HEK293 (cell line): ENCODE measurements at regions not wholly inside any gene's neighbourhood (a gene's known extent, or its start where the extent isn't known, plus 50 kb on each side); places are given as distances from the start of the nearest gene placed in this dataset.

Source experiments
- CTCF ChIA-PET: fragments of 350-600 bp; formaldehyde crosslinking; extraction: SDS; loops from one replicate; lab custom pipeline; 2021; ENCODE audit warnings: antibody characterized with exemption; lab: Yijun Ruan, JAX
- POLR2A ChIA-PET: fragments of 300-600 bp; formaldehyde crosslinking; extraction: SDS; loops from one replicate; lab custom pipeline; 2020; ENCODE audit warnings: antibody characterized with exemption, inconsistent platforms; lab: Yijun Ruan, JAX
- H3K27ac ChIP-seq: fragments of 200-500 bp; sonication (Bioruptor generic); 2 replicates; pipeline ENCODE4 v1.5.1; 2014; ENCODE audit warnings: low read depth, low read length, control low read depth, inconsistent platforms; ENCODE audit errors: extremely low read depth
- H3K36me3 ChIP-seq, 2 experiments: fragments of 200-500 bp in 1 of 2; sonication (Bioruptor generic) in 1 of 2; 1 replicate in 1 of 2; 2 replicates in 1 of 2; pipeline ENCODE4 v1.5.1; 2014 to 2017; ENCODE audit warnings: inconsistent platforms in 2 of 2, low read length in 2 of 2; ENCODE audit not compliant: control insufficient read depth in 2 of 2, insufficient read depth in 1 of 2
- H3K4me1 ChIP-seq: fragments of 200-500 bp; sonication (Bioruptor generic); 2 replicates; pipeline ENCODE4 v1.5.1; 2014; ENCODE audit warnings: mild to moderate bottlenecking, low read length, inconsistent platforms; ENCODE audit not compliant: control insufficient read depth, insufficient read depth
- H3K4me3 ChIP-seq: 2 replicates; pipeline ENCODE4 v1.5.1; 2011; ENCODE audit warnings: low read depth, mild to moderate bottlenecking, control low read depth, low read length, moderate library complexity
- H3K9me3 ChIP-seq: fragments of 200-500 bp; sonication (Bioruptor generic); 2 replicates; pipeline ENCODE4 v1.5.1; 2014; ENCODE audit warnings: low read depth, low read length, inconsistent platforms; ENCODE audit not compliant: control insufficient read depth, insufficient read depth
- ATF2 ChIP-seq: fragments of 450-650 bp; formaldehyde crosslinking; IDR thresholded peaks from 2 replicates; pipeline ENCODE4 v1.5.1; 2016; ENCODE audit warnings: missing biosample characterization, missing genetic modification characterization, low read depth
- GFI1B ChIP-seq: fragments of 450-650 bp; formaldehyde crosslinking; IDR thresholded peaks from 2 replicates; pipeline ENCODE4 v1.5.1; 2016; ENCODE audit warnings: missing biosample characterization, missing genetic modification characterization
- HIC1 ChIP-seq: fragments of 450-650 bp; formaldehyde crosslinking; IDR thresholded peaks from 2 replicates; pipeline ENCODE4 v1.5.1; 2016; ENCODE audit warnings: missing biosample characterization, missing genetic modification characterization
- MYNN ChIP-seq: fragments of 450-650 bp; formaldehyde crosslinking; IDR thresholded peaks from 2 replicates; pipeline ENCODE4 v1.5.1; 2016; ENCODE audit warnings: missing biosample characterization, missing genetic modification characterization, borderline replicate concordance
- MZF1 ChIP-seq: fragments of 450-650 bp; formaldehyde crosslinking; IDR thresholded peaks from 2 replicates; pipeline ENCODE4 v1.5.1; 2017; ENCODE audit warnings: missing biosample characterization, missing genetic modification characterization, borderline replicate concordance
- PBX3 ChIP-seq: sonication (generic); formaldehyde crosslinking; IDR thresholded peaks from 2 replicates; pipeline ENCODE4 v1.8.1; 2022; ENCODE audit warnings: mild to moderate bottlenecking, moderate library complexity, missing genetic modification reagents
- REST ChIP-seq: fragments of 450-650 bp; formaldehyde crosslinking; IDR thresholded peaks from 2 replicates; pipeline ENCODE4 v1.5.1; 2016; ENCODE audit warnings: missing biosample characterization, missing genetic modification characterization
- SALL2 ChIP-seq: fragments of 450-650 bp; formaldehyde crosslinking; IDR thresholded peaks from 2 replicates; pipeline ENCODE4 v1.5.0; 2017; ENCODE audit warnings: missing biosample characterization, mild to moderate bottlenecking, missing genetic modification characterization, borderline replicate concordance
- SCRT1 ChIP-seq: fragments of 450-650 bp; formaldehyde crosslinking; IDR thresholded peaks from 2 replicates; pipeline ENCODE4 v1.5.1; 2016; ENCODE audit warnings: missing biosample characterization, missing genetic modification characterization, borderline replicate concordance
- TRIM28 ChIP-seq: IDR thresholded peaks from 2 replicates; pipeline ENCODE4 v1.6.1; 2011; ENCODE audit warnings: low read length, control low read depth, borderline replicate concordance
- ZBTB6 ChIP-seq: fragments of 450-650 bp; formaldehyde crosslinking; IDR thresholded peaks from 2 replicates; pipeline ENCODE4 v1.5.1; 2017; ENCODE audit warnings: missing biosample characterization, missing genetic modification characterization
- ZFP37 ChIP-seq: fragments of 450-650 bp; formaldehyde crosslinking; IDR thresholded peaks from 2 replicates; pipeline ENCODE4 v1.5.1; 2016; ENCODE audit warnings: missing biosample characterization, missing genetic modification characterization
- ZFP41 ChIP-seq: fragments of 450-650 bp; formaldehyde crosslinking; IDR thresholded peaks from 2 replicates; pipeline ENCODE4 v1.5.1; 2016; ENCODE audit warnings: missing biosample characterization, missing genetic modification characterization, borderline replicate concordance
- ZNF10 ChIP-seq: fragments of 450-650 bp; formaldehyde crosslinking; IDR thresholded peaks from 2 replicates; pipeline ENCODE4 v1.5.1; 2017; ENCODE audit warnings: missing biosample characterization, missing genetic modification characterization
- ZNF132 ChIP-seq: fragments of 450-650 bp; formaldehyde crosslinking; IDR thresholded peaks from 2 replicates; pipeline ENCODE4 v1.5.1; 2017; ENCODE audit warnings: missing biosample characterization, missing genetic modification characterization, borderline replicate concordance
- ZNF16 ChIP-seq: fragments of 450-650 bp; formaldehyde crosslinking; IDR thresholded peaks from 2 replicates; pipeline ENCODE4 v1.5.1; 2016; ENCODE audit warnings: low read depth, missing biosample characterization, missing genetic modification characterization
- ZNF214 ChIP-seq: fragments of 450-650 bp; formaldehyde crosslinking; IDR thresholded peaks from 2 replicates; pipeline ENCODE4 v1.5.1; 2017; ENCODE audit warnings: missing biosample characterization, mild to moderate bottlenecking, missing genetic modification characterization, borderline replicate concordance
- ZNF26 ChIP-seq: fragments of 450-650 bp; formaldehyde crosslinking; IDR thresholded peaks from 2 replicates; pipeline ENCODE4 v1.5.1; 2016; ENCODE audit warnings: missing biosample characterization, missing genetic modification characterization
- ZNF362 ChIP-seq: fragments of 450-650 bp; formaldehyde crosslinking; IDR thresholded peaks from 2 replicates; pipeline ENCODE4 v1.5.1; 2016; ENCODE audit warnings: missing biosample characterization, missing genetic modification characterization
- ZNF423 ChIP-seq: fragments of 450-650 bp; formaldehyde crosslinking; IDR thresholded peaks from 2 replicates; pipeline ENCODE4 v1.5.1; 2016; ENCODE audit warnings: missing biosample characterization, missing genetic modification characterization
- ZNF513 ChIP-seq: fragments of 450-650 bp; IDR thresholded peaks from 2 replicates; pipeline ENCODE4 v1.5.1; 2018; ENCODE audit warnings: missing biosample characterization, missing genetic modification characterization
- ZNF585B ChIP-seq: fragments of 450-650 bp; formaldehyde crosslinking; IDR thresholded peaks from 2 replicates; pipeline ENCODE4 v1.5.1; 2016; ENCODE audit warnings: missing biosample characterization, missing genetic modification characterization

GRCh38 chr4:151618858-151619257, 141.9 kb downstream of the GATB start (continued):
- TF ChIP-seq ZNF26 (tag by site-specific recombination) (no peak), ZFP37 (tag by site-specific recombination) (no peak), TRIM28 (no peak), ZNF513 (tag by site-specific recombination) (no peak), ZNF214 (tag by site-specific recombination) (no peak), MZF1 (tag by site-specific recombination) (no peak), ZFP41 (tag by site-specific recombination) (no peak), SALL2 (tag by site-specific recombination) (no peak), ZNF423 (tag by site-specific recombination) (no peak), ZNF585B (tag by site-specific recombination) (no peak)
- TF ChIP-seq, all 188 proteins: peak for 0

GRCh38 chr4:151620066-151620465, 140.7 kb downstream of the GATB start:
- H3K4me3 ChIP-seq, result no peak overlapping the region
- H3K9me3 ChIP-seq, result no peaks in the 10 kb centered on the region
- no peaks in the 10 kb centered on the region for H3K4me1 ChIP-seq
- no peak overlapping the region for H3K27ac ChIP-seq
- POLR2A ChIA-PET, result no interaction called here
- CTCF ChIA-PET, result no interaction called here
- no peaks in the 10 kb centered on the region for H3K36me3 ChIP-seq
- TF ChIP-seq MYNN (tag by site-specific recombination) (no peak), REST (tag by site-specific recombination) (no peak), ZNF362 (tag by site-specific recombination) (no peak), GFI1B (tag by site-specific recombination) (no peak), SCRT1 (tag by site-specific recombination) (no peak), HIC1 (tag by site-specific recombination) (no peak), PBX3 (CRISPR knock-in tag) (no peak), ZNF10 (no peak), ZNF16 (tag by site-specific recombination) (no peak), ZBTB6 (tag by site-specific recombination) (no peak), ATF2 (tag by site-specific recombination) (no peak), ZNF132 (tag by site-specific recombination) (no peak)
